ENCODE measurements at regions not wholly inside any gene's neighbourhood (a gene's known extent, or its start where the extent isn't known, plus 50 kb on each side); places are given as distances from the start of the nearest gene placed in this dataset.
A peak's percentile ranks its signal among the peaks of the same experiment; 100 is the strongest.

DNA sequence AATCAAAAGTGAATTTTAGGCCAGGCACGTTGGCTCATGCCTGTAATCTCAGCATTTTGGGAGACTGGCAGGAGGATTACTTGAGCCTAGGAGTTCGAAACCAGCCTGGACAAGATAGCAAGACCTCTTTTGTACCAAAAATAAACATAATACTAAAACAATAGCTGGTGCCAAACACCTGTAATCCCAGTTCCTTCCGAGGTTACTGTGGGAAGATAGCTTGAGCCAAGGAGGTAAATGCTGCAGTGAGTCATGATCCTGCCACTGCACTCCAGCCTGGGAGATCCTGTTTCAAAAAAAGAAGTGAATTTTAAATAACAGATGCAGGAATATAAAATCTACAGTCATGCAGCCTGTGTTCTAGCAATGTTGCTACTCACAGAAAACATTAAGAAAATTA is 488.3 kb downstream of the PPARGC1A start:
- no peak for DNase-seq (ENCODE audit: low read depth)

DNA sequence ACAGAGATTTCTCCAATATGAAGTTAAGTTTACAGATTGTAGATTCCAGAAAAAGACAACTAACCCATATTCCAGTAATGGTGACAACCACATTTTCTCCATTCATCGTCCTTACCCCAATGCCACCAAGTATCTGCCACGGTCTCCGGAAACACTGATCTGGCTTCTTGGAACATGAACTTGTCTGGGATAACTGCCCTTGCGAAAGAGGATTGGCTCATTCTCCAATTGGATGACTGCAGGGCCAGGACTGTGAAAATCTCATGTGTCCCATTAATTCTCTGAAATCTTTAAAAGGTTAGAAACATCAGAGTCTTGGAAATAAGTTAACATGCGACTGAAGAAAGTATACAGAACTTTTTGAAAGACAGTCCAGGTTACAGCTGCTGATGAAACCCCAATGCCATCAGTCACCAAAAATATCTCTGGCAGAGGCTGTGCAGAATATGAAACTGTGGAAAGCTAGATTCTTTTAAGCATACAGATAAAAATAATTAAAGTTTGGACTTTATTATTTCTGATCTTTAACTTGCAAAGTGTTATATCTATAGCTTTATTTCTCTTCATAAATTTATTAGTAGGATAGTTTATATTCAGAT is 496.9 kb downstream of the PPARGC1A start:
- DNase-seq (ENCODE audit: low read depth) = no peak

- no peak for DNase-seq (ENCODE audit: low read depth)
Observed at GRCh38 chr4:23390246-23390645, 499.6 kb downstream of the PPARGC1A start.

DNA sequence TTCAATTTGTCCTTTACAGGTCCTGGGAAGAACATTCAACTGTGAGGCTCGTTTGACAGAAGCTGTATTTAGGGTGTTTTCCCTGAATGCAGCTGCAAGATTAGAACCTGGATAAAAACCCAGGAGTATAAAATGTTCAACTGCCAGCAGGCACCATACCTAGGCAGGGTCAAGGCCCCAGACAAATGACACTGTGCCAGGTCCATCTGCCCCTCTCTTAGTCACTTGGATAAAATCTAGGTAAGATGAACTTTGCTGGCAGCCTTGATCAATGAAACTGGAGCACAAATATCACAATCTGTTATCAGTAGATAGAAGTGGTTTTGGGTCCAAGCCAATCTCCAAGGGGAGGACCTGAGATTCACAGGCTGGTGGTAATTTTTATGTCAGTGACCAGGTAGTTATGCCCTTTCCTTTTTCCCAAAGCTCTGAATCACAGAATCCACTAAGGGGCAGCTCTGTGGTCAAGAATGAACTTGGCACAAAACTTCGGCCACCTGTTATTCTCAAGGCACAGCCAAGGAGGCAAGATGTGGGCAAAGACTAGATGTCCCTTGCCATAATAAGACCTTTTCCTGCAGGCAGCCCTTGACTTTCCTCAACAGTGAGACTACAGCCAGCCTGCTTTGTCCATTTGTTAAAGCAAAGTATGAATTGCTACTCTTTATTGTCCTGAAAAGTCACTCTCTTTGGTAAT is 501.0 kb downstream of the PPARGC1A start:
- no peak for DNase-seq (ENCODE audit: low read depth)

GRCh38 chr4:23388255-23388654 is 501.6 kb downstream of the PPARGC1A start:
- no peak for DNase-seq (ENCODE audit: low read depth)

DNA sequence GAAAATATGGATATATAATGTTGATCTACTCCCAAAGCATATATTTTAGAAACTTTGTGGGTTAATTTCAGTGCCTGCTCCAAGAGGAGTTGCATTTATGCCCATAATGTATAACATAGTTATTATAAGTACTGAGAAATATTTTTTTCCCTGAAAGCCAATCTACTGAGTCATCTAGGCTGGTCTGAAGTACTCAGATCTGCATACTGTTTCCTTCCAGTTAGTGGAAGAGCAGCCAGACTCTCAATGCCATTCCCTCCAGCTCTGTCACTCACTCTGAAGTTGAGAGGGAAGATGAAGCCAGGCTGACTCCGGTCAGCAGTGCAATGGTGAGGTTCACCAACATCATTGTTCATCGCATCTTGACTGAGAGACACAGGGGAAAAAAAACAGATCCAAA is 505.1 kb downstream of the PPARGC1A start:
- no peak for DNase-seq (ENCODE audit: low read depth)

DNA sequence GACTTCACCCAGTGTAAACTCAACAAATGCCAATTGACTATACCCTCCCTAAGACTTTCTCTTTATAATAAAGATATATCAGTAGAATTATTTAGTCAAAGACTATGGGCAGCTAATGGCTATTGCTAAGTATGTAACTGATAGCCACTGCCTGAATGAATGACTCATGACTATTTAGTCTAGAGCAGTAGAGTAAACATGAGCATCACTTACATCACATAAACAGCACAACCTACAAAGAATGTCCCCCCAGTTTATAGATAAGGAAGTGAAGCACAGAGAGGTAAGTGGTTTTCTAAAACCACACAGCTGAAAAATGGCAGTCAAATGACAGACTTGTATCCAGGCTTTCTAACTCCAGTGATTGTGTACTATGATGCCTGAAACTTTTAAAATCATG is 507.0 kb downstream of the PPARGC1A start:
- no peak for DNase-seq (ENCODE audit: low read depth)

DNA sequence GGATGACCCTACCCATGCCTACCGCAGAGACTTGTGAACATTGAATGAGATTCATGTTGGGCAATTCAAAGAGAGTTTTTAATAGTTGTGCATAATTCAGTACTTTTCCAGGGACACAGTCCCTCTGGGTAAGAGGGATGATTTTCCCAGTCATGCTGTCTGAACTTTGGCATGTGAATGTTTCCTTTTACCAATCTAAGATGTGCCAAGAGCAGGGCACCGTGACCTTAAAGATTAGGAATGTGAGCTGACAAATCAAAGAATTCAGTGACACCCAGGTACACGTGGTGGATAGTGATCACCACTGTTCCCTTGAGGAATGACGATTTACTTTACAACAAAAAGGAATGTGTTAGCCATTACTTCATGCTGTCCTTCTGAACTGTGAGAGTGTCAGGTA is 515.6 kb downstream of the PPARGC1A start:
- DNase-seq (ENCODE audit: low read depth) = no peak

DNA sequence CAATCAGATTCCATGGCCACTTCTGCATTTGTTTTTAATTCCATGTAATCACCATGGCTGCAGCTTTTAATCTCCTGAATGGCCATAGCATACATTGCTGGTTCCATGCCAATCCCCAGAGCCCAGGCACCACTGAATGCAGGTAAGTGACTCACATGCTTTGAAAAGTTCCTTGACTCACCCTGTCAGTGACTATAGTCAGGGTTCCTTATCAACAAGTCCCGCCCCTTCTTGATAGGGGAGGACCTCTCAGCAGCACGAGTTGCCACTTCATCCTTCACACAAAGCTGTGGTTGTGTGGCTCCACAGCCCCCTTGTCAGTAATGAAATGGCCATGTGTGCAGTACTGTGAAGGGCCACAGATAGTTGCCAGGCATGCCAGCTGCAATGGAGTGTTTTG is 516.6 kb downstream of the PPARGC1A start:
- peak; percentile 20 for DNase-seq (ENCODE audit: low read depth)

- DNase-seq (ENCODE audit: low read depth) = no peak
Observed at GRCh38 chr4:23371533-23371932, 518.3 kb downstream of the PPARGC1A start.

DNA sequence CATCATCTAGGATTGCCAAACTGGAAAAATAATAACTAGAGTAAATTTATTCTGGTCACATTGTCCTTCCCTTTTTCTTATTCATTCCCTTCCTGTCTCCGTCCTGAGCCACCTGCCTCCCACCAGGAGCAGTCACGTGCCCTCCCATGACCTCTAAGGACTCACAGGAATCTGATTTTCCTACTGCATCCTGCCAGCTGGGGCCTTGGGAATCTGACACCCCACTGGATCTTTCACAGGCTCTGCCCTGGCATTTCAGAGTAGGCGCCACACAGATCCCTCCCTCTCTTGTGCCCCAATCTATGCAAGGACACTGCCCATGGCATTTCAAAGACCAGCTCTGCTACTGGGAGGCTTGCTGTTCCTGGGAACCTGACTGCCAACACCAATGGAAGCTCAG is 520.5 kb downstream of the PPARGC1A start:
- no peak for DNase-seq (ENCODE audit: low read depth)

DNA sequence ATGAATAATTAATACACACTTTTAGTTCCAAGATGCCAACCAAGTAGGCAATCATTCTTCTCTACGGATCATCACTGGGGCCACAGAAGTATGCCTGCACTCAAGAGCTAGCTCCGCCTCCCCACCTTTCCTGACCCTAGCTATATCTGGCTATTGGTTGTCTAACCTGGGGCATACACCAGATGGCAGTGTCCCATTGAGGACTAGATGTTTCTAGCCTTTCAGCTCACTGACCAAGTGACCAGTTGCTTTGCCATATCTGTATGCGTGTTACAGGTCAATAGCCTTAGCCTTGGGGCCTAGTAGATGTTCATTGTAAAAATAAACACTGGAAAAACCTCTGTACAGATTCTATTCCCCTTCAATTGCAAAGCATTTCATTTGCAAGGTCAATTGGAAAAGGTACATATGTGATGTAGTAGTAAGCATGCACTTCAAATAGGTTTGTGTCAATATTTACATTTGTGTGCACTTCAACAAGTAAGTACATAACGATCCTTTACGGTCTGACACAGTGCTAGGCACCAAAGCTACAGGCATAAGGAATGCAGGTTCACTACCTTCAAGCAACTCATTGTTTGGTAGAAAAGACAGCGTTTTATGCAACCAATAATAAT is 521.7 kb downstream of the PPARGC1A start:
- no peak for DNase-seq (ENCODE audit: low read depth)

- no peak for DNase-seq (ENCODE audit: low read depth)
Observed at GRCh38 chr4:23366557-23366906, 523.3 kb downstream of the PPARGC1A start.

DNA sequence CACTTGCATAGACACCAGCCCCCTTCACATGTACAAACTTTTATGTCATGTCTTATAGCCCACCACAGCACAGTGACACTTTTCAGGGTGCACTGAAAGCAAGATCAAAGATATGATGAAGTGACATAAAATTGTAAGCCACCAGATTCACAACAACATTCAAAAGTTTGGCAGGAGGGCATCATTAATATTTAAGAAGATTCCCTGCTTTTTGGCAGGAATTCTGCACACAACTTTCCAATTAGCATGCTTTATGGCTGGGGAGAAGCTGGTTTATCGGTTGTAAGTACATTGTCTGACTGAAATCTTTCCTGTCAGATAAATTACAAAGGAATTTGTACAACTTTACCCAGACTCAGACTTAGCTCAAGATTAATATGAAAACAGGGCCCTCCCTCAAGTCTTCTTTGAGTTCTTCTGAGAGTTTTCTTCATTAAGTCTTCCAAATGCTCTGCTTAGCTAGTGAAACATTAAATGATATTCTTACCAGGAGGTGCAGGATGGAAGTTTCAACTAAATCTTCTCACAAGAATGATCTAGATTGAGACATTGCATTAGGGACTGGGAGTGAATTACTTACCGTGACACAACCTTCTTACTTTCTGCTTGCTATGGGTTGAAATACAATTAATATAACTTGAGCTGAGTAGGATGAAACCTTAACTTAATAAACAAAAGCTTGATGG is 523.8 kb downstream of the PPARGC1A start:
- DNase-seq (ENCODE audit: low read depth) = no peak

DNA sequence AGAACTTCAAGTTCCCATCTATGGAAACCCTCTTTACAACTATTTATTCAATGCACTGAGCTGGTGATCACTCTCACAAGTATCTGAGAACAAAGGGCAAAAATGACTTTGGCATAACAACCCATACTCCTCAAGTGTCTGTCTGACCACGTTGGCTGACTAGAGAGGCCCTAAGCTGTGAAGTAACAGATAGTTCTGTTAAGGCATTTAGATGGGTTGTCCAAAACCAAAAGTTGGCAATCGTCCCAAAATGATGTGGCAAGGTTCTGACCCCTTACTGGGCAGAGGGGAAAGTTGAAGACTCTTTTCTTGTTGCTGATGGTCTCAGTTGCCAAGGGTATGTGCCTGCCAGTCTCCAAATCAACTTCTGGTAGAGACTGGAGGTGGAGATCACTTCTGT is 524.8 kb downstream of the PPARGC1A start:
- DNase-seq (ENCODE audit: low read depth) = no peak

DNA sequence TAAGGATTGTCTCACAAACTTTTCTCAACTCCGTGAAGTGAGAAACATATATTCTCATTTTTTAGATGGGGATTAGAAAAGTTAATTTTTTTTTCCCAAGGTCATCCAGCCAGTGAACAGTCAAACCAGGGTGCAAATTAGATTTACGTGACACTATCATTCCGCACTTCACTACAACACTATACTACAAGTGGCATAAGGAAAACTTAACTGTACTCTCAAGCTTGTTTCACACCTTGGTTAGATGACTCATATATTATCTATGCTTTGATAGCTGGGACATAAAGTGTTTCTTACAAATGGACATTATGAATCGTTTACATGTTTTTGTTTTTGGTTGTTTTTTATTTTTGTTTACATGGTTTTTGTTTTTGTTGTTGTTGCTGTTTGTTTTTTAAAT is 525.7 kb downstream of the PPARGC1A start:
- no peak for DNase-seq (ENCODE audit: low read depth)

DNA sequence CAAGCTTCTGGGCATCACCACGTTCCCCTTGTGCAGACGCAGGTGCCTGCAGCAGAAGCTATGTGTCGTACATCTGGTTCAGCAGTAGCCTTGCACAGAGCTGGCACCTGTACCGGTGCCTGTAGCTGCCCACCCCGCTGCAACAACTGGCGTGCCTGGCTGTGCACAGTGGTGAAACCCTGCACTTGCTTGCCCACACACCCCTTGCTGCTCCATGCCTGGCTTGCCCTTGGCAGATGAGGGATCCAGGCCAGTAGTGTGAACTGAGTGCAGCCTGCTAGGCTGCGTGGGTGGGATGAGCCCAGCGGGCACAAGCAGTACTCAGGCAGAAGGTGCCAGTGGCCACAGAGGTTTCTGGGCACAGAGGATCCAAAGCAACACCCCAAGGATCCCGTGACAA is 528.4 kb downstream of the PPARGC1A start:
- no peak for DNase-seq (ENCODE audit: low read depth)

DNA sequence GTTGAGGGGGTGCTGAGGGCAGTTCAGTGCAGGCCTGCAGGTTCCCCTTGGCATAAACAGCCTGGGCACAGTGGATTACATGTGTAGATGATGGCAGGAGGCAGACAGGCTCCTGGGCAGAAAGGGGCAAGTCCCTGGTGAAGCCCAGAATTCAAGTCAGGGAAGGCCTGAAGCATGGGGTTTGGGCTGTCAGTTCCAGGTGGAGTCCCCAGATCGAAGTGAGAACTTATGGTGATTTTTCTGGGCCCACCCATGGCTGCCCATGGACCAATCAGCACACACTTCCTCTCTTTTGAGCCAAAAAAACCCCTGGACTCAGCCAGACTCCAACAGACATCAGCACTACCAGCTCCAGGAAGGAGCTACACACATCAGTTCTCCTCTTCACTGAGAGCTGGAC is 529.1 kb downstream of the PPARGC1A start:
- no peak for DNase-seq (ENCODE audit: low read depth)

DNA sequence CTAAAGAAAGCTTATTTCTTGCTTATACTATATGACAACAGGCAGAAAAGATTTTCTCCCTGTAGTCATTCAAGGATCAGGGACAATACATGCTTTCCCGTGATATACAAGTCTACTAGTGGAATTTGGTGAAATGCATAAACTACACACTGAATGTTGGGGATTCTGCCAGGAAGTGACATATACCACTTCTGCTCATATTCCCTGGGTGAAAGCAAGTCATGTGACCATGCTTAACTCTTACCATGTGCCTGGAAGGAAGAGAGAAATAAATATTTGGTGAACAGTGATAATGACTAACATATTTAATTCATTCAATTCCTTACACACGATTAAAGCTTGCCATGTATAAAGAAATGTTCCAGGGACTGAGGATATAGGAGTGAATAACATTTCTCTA is 534.6 kb downstream of the PPARGC1A start:
- no peak for DNase-seq (ENCODE audit: low read depth)

DNA sequence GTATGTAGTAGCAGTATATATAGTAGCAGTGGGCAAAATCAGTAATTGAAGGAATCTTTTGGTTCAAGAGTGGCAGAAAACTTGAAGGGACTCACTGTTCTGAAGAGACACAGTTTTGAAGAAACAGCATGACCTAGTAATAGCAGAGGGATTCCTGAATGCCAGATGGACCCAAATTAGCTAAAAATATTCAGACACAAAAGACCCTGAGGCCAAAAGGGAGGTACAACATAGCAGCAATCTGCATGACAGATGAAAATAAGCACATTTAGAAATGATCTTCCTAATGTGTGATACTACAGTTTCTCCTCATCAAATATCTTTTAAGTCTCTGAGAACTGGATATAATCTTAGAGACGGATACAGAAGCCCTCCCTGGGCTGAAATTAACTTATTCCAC is 536.6 kb downstream of the PPARGC1A start:
- DNase-seq (ENCODE audit: low read depth) = no peak

DNA sequence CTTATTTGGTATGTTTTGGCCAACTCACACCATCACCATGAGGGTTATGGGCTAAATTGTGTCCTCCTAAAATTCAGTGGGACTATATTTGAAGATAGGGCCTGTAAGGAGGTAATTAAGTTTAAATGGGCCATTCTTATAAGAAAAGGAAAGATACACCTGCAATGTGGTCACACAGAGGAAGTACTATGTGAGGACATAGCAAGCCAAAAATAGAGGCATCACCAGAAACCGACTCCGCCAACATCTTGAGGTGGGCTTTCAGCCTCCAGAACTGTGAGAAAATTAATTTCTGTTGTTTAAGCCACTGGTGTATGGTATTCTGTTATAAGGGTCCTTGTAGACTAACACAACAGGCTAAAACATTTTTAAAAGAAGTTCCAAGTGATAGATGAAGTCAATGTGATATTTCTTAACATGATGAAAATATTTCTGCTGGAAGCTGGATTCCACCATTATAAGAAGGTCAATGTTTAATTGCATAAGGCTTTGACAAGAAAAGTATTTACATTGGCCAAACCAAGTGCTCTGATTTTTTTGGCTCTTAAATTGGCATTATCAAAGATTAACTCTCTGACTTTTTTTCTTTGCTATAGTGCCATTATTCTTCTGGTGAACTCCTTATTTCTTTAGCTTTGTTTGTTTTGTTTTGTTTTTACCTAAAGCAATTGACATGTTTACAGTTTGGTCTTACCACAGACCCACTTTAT is 540.9 kb downstream of the PPARGC1A start:
- no peak for DNase-seq (ENCODE audit: low read depth)

DNA sequence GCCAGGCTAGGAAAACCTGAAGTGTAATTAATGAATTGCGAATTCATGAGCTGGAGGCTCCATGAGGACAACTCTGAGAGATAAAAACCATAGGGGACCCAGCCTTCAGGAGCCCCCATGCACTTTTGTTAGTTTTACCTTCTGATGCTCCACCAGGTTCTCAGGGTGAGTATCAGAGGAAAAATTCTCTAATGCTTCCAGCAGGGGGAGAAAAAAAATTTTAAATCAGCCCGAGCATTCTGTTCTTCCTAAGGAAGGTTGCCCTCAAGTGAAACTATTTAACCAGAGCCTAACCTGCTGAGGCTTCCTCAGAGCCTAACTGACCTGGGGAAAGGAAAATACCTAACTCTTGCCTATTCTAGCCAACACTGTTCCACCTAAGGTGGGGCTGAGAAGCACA is 552.6 kb downstream of the PPARGC1A start:
- no peak for DNase-seq (ENCODE audit: low read depth)

All from activated T-cell treated with anti-CD3 and anti-CD28 coated beads for 24 hours (primary cell).